Mucosa of stomach (tissue), 1 donor: ENCODE measurements at regions not wholly inside any gene's neighbourhood (a gene's known extent, or its start where the extent isn't known, plus 50 kb on each side); places are given as distances from the start of the nearest gene placed in this dataset.

Experiments used
- H3K27me3 ChIP-seq: one replicate; pipeline ENCODE4 v1.7.0; 2013; ENCODE audit warnings: mild to moderate bottlenecking, low read length; ENCODE audit not compliant: control insufficient read depth, insufficient read depth
- H3K36me3 ChIP-seq: one replicate; pipeline ENCODE4 v1.7.0; 2013; ENCODE audit warnings: low read length; ENCODE audit not compliant: control insufficient read depth, insufficient read depth
- H3K4me1 ChIP-seq: one replicate; pipeline ENCODE4 v1.7.0; 2013; ENCODE audit warnings: mild to moderate bottlenecking, low read length; ENCODE audit not compliant: control insufficient read depth, insufficient read depth
- H3K4me3 ChIP-seq: one replicate; pipeline ENCODE4 v1.7.0; 2013; ENCODE audit warnings: low read length
- H3K9ac ChIP-seq: one replicate; pipeline ENCODE4 v1.7.0; 2013; ENCODE audit warnings: mild to moderate bottlenecking, low read length, moderate library complexity
- H3K9me3 ChIP-seq: one replicate; pipeline ENCODE4 v1.7.0; 2013; ENCODE audit warnings: mild to moderate bottlenecking, low read length, moderate library complexity; ENCODE audit not compliant: control insufficient read depth
- donor health status: Pancreatic carcinoma.

DNA sequence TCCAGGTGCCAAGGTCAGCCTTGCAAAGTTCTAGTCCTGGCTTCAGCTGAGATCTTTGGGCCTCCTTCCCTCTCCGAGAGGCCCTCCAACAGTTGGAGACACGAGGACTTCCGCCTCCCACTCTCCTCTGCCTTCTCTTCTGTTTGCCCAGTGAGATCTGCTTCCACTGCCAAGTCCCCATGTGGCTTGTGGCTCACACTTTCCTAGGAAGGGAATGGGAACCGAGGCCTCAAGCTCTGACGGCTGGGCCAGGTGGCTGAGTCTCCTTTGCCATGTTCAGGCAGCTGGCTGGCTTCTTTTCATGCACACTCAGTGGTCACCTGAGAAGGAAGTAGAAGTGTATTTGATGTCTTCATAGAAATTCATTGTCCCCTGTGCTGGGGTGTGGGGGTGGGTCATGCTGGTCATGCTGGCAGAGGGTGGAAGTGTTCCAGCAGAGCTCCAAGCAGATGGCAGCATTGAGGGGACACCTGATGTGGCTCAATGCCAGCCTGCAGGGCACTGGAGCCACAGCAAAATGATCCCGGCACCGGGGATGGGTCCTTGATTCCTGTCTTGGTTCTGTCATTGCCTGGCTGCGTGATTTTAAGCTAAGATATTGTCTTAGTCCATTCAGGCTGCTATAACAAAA, 130.4 kb downstream of the ADAMTS15 start:
- Histone ChIP-seq H3K4me1 (no peaks in the 10 kb centered on the region), H3K4me3 (no peak overlapping the region), H3K27me3 (no peaks in the 10 kb centered on the region), H3K9ac (no peak overlapping the region), H3K9me3 (no peaks in the 10 kb centered on the region), H3K36me3 (no peaks in the 10 kb centered on the region)

DNA sequence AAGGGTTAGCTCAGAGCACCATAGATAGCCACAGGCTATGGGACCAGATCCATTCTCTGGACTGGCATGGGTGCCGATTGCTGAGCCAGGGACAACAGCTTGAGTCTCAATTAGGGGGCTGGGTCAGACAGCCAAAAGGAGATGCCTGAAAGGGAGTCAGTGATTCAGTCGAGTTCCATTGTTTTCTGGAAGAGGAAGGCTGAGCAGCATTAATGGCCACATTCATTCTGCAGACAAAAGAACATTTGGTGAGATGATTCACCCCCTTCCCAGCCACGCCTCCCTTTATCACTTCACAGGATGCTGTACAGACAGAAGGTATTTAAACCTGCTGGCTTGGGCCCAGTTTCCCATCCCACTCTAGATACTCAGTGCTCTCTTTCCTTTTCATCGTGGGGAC, 131.9 kb downstream of the ADAMTS15 start:
- no peaks in the 10 kb centered on the region for H3K9me3 ChIP-seq
- H3K4me1 ChIP-seq: peaks cover 2% of the 10 kb centered on the region
- no peak overlapping the region for H3K4me3 ChIP-seq
- no peaks in the 10 kb centered on the region for H3K27me3 ChIP-seq
- H3K9ac ChIP-seq: no peak overlapping the region
- H3K36me3 ChIP-seq: no peaks in the 10 kb centered on the region

DNA sequence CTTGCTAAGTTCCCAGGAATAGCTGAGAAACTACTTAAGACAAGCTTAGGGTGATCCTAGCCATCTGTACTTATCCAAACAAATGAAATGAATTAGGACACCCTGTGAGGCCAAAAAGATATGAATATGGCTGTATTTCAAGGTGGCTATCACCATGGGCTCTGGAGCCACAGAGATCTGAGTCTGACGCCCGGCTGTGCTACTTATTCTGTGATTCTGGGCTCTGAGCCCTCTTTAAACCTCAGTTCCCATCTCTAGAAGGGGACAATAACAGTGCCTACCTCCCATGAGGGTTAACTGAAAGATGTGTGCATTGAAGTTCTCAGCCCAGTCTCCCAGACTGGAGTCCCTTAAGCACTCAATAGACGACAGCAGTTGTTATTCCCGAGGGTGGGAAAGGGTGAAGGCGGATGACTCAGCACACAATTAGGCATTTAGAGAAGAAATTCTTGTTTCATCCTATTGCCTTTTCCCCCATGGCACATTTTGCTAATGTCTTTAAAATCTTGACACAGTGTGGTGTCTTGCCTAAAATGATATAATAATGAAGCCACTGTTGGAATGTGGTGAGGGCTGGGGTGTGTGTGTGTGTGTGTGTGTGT, 132.5 kb downstream of the ADAMTS15 start:
- Histone ChIP-seq H3K9ac (no peak overlapping the region), H3K4me3 (no peak overlapping the region), H3K36me3 (no peaks in the 10 kb centered on the region), H3K9me3 (no peaks in the 10 kb centered on the region), H3K27me3 (no peaks in the 10 kb centered on the region), H3K4me1 (peaks cover 8% of the 10 kb centered on the region)

DNA sequence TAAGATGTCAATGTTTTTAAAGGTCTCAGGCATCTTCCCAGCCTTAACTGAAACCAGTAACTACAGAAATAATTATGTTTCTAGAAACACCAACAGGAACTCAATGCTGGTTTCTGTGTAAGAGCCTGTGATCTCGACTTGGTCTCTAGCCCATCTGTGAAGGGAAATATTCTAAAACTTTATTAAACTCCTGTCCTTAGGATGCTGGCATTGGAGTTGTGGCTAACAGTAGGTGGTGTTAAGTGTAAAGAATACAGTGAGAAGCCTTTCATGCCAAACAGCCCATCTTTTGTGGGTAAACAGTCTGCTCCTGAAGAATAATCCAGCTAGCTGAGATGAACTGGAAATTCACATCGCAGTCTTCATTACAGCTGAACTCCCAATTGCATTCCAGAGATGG, 133.2 kb downstream of the ADAMTS15 start:
- Histone ChIP-seq H3K36me3 (no peaks in the 10 kb centered on the region), H3K9ac (no peak overlapping the region), H3K4me3 (no peak overlapping the region), H3K4me1 (peaks cover 10% of the 10 kb centered on the region), H3K27me3 (no peaks in the 10 kb centered on the region), H3K9me3 (no peaks in the 10 kb centered on the region)

DNA sequence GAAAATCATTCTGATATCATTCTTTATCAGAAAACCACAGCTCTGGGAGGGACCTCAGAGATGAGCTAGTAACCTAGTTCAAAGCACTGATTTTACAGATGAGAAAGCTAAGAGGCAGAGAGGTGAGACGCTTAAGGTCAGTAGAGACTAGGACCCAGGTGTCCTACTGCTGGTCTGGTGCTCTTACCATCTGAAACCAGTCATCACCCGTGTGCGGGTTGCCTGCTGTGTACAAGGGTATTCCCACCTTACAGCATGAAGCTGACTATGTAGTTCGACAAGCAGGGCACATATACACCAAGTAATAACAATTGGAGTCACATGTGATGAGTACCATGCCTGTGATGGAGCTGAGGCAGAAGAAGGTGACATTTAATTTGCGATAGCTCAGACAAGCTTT, 133.7 kb downstream of the ADAMTS15 start:
- Histone ChIP-seq H3K4me1 (peaks cover 10% of the 10 kb centered on the region), H3K9ac (no peak overlapping the region), H3K4me3 (no peak overlapping the region), H3K9me3 (no peaks in the 10 kb centered on the region), H3K27me3 (no peaks in the 10 kb centered on the region), H3K36me3 (no peaks in the 10 kb centered on the region)

DNA sequence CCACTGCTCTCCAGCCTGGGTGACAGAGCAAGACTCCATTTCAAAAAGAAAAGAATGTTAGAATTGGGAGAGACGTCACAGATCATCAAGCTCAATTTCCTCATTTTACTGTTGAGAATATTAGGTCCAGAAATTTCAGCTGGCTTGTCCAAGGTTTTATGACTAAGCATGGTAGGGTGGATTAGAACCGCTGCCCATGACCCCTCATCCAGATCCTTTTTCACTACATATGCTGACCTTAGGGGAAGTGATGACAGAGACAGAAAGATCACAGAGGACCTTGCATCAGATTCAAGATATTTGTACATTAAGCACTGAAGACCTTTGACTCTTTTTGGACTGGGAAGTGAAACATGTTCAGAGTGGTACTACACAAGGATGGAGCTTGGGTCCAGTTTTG, 134.5 kb downstream of the ADAMTS15 start:
- Histone ChIP-seq H3K4me1 (peaks cover 10% of the 10 kb centered on the region), H3K9ac (no peak overlapping the region), H3K4me3 (no peak overlapping the region), H3K36me3 (no peaks in the 10 kb centered on the region), H3K9me3 (no peaks in the 10 kb centered on the region), H3K27me3 (no peaks in the 10 kb centered on the region)

DNA sequence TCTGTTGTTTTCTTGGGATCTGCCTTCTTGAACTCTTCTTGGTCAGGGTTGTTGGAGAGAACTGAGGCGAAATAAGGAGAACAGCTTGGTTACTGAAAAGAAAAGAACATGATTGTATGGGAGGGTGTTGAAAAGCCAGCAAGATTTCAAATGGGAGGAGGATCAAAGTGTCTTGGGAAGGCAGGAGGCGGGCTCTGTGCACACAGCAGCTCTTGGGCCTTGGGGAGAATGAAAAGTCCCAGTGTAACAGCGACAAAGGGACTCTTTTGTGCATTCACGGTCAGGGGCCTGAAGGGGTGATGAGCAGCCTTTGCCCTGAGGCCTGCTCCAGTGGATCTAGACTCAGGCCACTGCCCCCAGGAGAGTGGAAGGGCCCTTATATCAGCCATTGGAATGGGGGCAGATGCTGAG, 135.4 kb downstream of the ADAMTS15 start:
- H3K9me3 ChIP-seq: no peaks in the 10 kb centered on the region
- H3K27me3 ChIP-seq: no peaks in the 10 kb centered on the region
- peaks cover 10% of the 10 kb centered on the region for H3K4me1 ChIP-seq
- no peaks in the 10 kb centered on the region for H3K36me3 ChIP-seq
- H3K9ac ChIP-seq: no peak overlapping the region
- no peak overlapping the region for H3K4me3 ChIP-seq

DNA sequence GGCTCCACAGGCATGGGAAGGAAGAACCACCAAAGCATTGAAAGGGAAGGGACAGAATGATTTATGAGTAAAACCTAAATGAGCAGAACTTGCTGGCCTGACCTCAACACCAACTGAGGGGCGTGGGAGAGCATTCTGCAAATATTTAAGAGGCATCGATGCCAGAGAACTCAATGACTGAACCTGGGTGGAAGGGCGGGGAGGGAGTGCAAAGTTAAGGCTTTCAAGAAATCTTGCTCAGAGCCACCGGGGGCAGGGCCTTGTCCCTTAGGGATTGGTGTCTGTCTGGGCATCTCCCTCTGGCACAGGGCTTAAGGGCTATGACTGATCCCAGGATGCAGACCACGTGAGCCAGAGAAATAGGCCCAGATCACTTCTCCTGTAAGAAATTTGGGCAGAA, 137.1 kb downstream of the ADAMTS15 start:
- Histone ChIP-seq H3K36me3 (no peaks in the 10 kb centered on the region), H3K9ac (no peak overlapping the region), H3K4me1 (peaks cover 10% of the 10 kb centered on the region), H3K27me3 (no peaks in the 10 kb centered on the region), H3K9me3 (no peaks in the 10 kb centered on the region), H3K4me3 (no peak overlapping the region)

DNA sequence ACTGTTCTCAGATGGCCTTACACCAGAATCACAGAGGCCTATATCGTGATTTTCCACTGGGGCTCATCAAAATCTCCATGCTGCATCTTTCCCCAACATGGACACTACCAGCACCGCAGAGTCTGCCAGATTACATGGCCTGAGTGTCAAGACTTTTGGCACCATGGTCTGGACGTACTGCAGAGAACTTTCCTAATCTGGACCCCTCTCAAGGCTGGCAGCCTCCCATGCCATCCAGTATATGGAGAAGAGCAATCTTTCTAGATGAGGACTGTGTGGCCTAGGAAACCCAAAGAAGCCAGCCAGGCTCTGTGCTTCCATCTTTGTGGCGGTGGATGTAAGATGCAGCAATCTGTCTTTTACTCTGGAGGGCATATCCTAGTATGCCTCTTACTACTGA, 139.2 kb downstream of the ADAMTS15 start:
- Histone ChIP-seq H3K36me3 (no peaks in the 10 kb centered on the region), H3K9ac (no peak overlapping the region), H3K27me3 (no peaks in the 10 kb centered on the region), H3K4me1 (peaks cover 10% of the 10 kb centered on the region), H3K4me3 (no peak overlapping the region), H3K9me3 (no peaks in the 10 kb centered on the region)

DNA sequence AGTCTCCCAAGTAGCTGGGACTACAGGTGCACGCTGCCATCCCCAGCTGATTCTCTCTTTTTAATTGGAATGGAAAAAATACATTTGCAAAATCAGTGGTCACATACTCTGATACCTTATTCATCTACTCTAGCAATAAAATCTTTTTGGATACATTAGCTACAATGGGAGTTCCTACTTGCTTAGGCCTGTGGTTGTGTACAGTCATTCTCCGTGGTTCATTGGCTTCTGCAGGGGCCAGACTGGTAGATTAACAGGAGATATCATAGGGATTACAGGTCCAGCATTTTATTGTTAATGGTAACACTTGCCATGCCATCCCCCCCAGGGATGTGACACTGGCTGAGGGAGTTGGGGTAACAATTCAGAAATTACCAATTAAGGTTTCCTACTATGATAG, 140.0 kb downstream of the ADAMTS15 start:
- no peaks in the 10 kb centered on the region for H3K27me3 ChIP-seq
- no peaks in the 10 kb centered on the region for H3K36me3 ChIP-seq
- H3K9ac ChIP-seq: no peak overlapping the region
- no peak overlapping the region for H3K4me3 ChIP-seq
- peaks cover 10% of the 10 kb centered on the region for H3K4me1 ChIP-seq
- no peaks in the 10 kb centered on the region for H3K9me3 ChIP-seq

DNA sequence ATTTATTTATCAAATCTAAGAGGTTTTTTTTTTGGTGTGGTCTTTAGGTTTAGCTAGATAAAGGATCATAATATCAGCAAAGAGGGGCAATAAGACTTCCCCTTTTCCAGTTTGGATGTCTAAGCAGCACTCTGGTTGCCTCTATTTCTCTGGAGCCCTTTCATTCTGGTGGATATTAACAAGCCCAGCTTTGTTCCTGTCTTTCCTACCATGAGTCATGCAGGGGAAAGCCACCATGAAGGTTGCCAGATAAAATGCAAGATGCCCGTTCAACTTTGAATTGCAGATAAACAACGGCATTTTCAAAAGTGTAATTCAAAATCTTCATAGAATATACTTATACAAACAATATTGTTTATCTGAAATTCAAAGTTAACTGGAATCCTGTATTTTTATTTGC, 143.6 kb downstream of the ADAMTS15 start:
- H3K4me1 ChIP-seq: no peaks in the 10 kb centered on the region
- no peak overlapping the region for H3K4me3 ChIP-seq
- no peaks in the 10 kb centered on the region for H3K36me3 ChIP-seq
- H3K27me3 ChIP-seq: no peaks in the 10 kb centered on the region
- no peaks in the 10 kb centered on the region for H3K9me3 ChIP-seq
- no peak overlapping the region for H3K9ac ChIP-seq

DNA sequence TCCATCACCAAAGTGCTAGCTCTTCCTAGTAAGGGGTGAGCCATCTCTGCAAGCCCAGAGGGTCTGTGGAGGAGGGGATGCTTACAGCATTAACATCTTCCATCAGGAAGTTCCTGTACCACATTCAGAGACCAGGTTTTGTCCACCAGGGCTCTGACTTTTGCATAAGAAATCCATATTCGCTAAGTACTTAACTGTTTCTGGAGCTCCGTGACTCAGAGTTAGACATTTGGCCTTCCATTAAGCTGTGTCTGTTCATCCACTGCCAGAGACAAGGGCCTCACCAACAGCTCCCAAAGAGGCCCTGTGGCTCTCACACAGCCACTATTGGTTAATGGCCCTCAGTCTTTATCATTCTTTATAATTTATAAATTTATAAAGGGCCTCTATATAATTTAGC, 144.6 kb downstream of the ADAMTS15 start:
- Histone ChIP-seq H3K4me1 (no peaks in the 10 kb centered on the region), H3K9me3 (no peaks in the 10 kb centered on the region), H3K27me3 (no peaks in the 10 kb centered on the region), H3K9ac (no peak overlapping the region), H3K4me3 (no peak overlapping the region), H3K36me3 (no peaks in the 10 kb centered on the region)

DNA sequence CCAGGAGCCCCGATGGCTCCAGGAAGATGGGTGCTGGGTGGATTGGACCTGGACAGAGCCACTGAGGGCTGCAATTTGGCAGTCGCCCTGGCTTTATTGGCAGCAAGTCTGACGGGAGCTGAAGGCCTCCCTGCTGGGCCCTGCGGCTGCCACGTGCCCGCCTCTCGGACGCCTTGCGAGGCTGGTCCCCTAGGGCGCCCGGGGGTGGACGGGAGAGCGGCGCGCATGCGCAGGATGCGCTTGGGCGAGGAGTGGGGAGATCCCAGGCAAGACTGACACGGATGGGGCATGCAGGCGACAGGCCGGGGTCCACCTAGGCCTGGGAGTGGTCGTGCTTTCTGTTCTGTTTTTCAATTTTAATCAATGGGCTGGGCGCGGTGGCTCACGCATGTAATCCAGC, 150.0 kb downstream of the ADAMTS15 start:
- H3K9me3 ChIP-seq: no peaks in the 10 kb centered on the region
- peaks cover 11% of the 10 kb centered on the region for H3K4me1 ChIP-seq
- no peaks in the 10 kb centered on the region for H3K36me3 ChIP-seq
- H3K4me3 ChIP-seq: no peak overlapping the region
- no peaks in the 10 kb centered on the region for H3K27me3 ChIP-seq
- H3K9ac ChIP-seq: no peak overlapping the region
